ENCODE measurements at regions not wholly inside any gene's neighbourhood (a gene's known extent, or its start where the extent isn't known, plus 50 kb on each side); places are given as distances from the start of the nearest gene placed in this dataset.

DNA sequence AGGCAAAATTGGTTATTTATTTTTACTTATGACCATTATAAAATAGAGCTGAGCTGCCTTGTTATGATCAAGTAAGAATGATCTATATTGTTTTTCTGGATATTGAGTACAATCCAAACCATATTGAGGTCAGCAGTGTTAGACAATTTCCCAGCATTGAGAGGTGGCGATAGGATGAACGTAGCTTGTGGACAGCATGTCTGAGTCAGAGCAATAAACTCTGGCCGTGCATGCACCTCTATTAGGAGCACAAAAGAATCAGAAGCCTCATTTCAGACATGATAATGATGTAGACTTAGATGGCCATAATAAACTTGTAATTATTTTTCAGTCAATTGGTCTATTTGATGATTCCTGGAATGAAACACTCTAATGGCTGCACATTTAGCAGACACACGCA, 491.6 kb downstream of the RIT2 start:
- DNase-seq (no peak), ATAC-seq (no peak)
- Mint-ChIP-seq H3K4me1 (no peaks in the 10 kb centered on the region), H3K4me3 (no peak overlapping the region), H3K27me3 (no peaks in the 10 kb centered on the region), H3K9me3 (peaks cover 0 to 8% of the 10 kb centered on the region in 2 donors), H3K27ac (no peak overlapping the region)

DNA sequence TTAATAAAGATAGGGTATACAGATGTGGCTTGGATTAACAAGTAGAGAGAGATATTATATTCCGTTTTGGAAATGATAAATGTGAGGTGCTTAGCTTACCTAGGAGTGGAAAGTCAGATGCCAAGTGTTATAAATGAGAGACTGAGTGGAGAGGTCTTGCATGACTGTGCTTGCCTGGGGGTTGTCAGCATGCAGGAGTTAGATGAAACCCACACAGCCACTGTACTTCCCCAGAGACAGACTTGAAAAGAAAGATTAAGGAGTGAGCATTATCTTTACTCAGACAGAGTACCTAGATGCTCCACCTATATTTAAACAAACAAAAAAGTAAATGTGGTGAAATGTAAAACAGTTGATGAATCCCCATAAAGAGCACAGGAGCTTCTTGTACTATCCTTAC, 482.7 kb downstream of the RIT2 start:
- DNase-seq: no peak
- Mint-ChIP-seq H3K27me3 (no peaks in the 10 kb centered on the region), H3K4me3 (no peak overlapping the region), H3K27ac (no peak overlapping the region), H3K4me1 (no peaks in the 10 kb centered on the region), H3K9me3 (peaks cover 0 to 12% of the 10 kb centered on the region in 2 donors)
- ATAC-seq: no peak

DNA sequence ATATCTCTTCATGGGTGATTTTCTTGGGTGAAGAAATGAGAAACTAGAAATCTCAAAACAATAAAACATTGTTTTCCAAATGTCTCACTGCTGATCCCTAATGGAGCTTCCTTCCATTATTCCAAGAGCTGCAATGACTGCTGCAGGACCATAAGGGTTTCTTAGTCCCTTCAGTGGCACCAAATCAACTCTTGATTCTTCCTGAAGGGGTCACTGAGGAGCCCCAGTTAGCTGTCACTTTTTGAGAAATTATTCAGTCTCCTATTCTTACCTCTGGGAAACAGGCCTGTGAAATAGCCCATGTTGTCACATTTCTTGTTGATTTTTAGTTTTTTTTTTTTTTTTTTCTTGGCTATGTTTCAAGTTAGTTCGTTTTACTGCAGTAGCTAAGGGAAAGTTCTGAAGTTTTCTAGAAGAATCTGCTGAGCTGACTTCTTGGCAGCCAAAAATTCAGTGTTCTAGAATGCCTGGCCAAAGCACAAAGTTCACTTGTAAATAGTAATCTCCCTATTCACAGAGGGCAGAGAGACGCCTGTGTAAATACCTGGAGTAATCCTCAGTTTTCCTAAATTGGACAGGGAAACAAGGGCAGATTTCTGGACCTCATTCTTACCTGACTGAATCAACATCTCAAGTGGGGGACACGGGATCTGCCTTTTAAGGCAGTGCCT, 480.0 kb downstream of the RIT2 start:
- no peaks in the 10 kb centered on the region for H3K27me3 Mint-ChIP-seq
- ATAC-seq: no peak

DNA sequence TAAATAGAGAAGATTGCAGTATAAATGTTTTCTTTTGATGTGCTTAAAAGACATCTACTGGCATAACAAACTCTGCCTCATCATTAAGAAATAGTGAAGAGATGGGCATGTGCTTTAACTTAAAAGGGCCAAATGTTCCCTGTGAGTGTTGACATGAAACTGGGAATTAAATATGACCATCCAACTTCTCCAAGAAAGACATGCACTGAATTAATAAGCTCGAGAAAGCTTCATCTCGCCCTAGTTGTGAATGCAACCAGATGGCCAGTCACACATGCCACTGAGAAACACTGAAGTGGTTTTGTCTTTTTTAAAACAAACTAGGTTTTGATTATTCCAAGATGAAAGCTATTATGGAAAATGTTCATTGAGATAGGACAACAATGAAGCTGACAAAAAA, 479.2 kb downstream of the RIT2 start:
- H3K4me3 Mint-ChIP-seq: no peak overlapping the region
- H3K4me1 Mint-ChIP-seq: no peaks in the 10 kb centered on the region
- peaks cover 12 to 13% of the 10 kb centered on the region in 2 donors for H3K9me3 Mint-ChIP-seq
- ATAC-seq (no peak), DNase-seq (no peak)
- H3K27me3 Mint-ChIP-seq: no peaks in the 10 kb centered on the region
- no peak overlapping the region for H3K27ac Mint-ChIP-seq

More for the DNA sequence above, 480.0 kb downstream of the RIT2 start:
- no peaks in the 10 kb centered on the region for H3K4me1 Mint-ChIP-seq
- H3K4me3 Mint-ChIP-seq: no peak overlapping the region
- H3K9me3 Mint-ChIP-seq: peaks cover 8 to 13% of the 10 kb centered on the region in 2 donors
- H3K27ac Mint-ChIP-seq: no peak overlapping the region
- DNase-seq: no peak

DNA sequence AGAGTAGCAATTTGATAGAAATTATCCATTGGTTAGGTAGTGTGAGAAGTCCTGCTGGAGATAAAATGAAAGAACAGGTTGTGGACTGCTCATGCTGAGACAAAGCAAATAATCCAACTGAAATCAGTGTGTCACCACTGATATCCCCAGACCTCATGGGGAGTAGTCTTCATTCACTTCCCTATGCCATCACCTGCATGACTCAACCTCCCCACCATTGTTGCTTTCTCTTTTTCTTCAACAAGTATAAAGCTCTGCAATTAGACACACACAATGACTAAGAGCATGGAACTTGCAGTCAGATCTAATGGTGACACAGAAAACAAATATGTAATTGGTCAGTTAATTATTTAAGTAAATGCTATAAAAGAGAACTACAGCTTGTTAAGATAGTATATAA, 475.3 kb downstream of the RIT2 start:
- Mint-ChIP-seq H3K4me1 (no peaks in the 10 kb centered on the region), H3K27me3 (no peaks in the 10 kb centered on the region), H3K4me3 (no peak overlapping the region), H3K9me3 (peaks cover 4 to 32% of the 10 kb centered on the region in 2 donors), H3K27ac (no peak overlapping the region)
- ATAC-seq: no peak
- DNase-seq: no peak

DNA sequence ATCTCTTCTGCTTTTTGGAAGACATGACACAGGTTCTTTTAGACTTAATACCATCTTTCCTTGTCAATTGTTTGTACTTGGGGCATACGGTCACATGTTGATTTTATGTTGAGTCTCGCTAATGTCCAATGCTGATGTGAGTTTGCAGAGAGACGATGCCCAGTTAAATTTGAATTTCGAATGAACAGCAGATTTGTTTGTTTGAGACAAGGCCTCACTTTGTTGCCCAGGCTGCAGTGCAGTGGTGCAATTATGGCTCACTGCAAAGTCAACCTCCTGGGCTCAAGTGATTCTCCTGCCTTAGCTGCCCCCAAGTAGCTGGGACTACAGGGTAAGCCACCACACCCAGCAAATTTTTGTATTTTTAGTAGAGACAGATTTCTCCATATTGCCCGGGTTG, 473.5 kb downstream of the RIT2 start:
- Mint-ChIP-seq H3K9me3 (peaks cover 4 to 34% of the 10 kb centered on the region in 2 donors), H3K27ac (no peak overlapping the region), H3K27me3 (no peaks in the 10 kb centered on the region), H3K4me1 (no peaks in the 10 kb centered on the region), H3K4me3 (no peak overlapping the region)
- DNase-seq (no peak), ATAC-seq (no peak)

DNA sequence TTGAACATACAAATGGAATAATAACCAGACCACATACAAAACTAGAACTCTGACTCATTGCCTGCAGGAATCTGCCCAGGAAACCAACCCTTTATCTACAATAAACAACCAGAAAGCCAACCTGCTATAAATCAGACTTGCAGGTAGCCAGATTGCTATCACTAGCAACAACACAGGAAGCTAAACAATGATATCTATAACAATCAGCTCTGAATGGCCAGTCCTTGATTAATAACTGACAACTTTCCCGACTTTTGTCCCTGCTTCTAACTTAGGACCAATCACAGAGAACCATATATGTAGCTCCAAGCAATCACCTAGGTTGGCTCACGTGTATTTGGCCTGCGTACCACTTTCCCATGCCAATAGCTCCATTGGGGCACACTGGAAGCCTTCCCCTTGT, 470.8 kb downstream of the RIT2 start:
- DNase-seq (no peak), ATAC-seq (no peak)
- H3K27ac Mint-ChIP-seq: no peak overlapping the region
- H3K4me3 Mint-ChIP-seq: no peak overlapping the region
- no peaks in the 10 kb centered on the region for H3K4me1 Mint-ChIP-seq
- H3K27me3 Mint-ChIP-seq: no peaks in the 10 kb centered on the region
- peaks cover 6 to 29% of the 10 kb centered on the region in 2 donors for H3K9me3 Mint-ChIP-seq

DNA sequence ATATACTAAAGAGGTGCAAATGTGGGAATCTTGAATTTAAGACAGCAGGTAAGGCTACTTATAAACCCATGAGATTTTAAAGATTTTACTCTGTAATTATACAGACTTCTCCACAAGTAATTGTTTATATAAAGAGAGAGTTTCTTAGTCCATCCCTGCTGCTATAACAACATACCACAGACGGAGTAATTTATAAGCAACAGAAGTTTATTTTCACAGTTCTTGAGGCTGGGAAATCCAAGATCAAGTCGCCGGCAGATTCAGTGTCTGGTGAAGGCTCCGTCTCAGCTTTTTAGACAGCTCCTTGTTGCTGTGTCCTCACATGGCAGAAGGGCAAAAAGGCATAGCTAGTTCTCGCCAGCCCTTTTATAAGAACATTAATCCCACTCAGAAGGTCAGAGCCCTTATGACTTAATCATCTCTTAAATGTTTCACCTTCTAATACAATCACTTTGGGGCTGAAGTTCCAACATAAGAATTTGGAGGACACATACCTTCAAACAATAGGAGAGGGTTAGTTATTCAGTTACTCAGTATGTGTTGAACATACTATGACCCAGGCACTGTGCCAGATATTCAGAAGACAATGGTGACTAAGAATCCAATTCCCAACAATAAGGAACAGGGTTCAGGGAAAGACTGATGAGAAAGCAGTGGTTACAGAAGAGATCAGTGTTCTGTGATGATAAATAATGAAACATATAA, 466.0 kb downstream of the RIT2 start:
- Mint-ChIP-seq H3K27ac (no peak overlapping the region), H3K9me3 (peaks cover 18 to 24% of the 10 kb centered on the region in 2 donors), H3K4me1 (no peaks in the 10 kb centered on the region), H3K4me3 (no peak overlapping the region), H3K27me3 (no peaks in the 10 kb centered on the region)
- DNase-seq: no peak
- no peak for ATAC-seq

DNA sequence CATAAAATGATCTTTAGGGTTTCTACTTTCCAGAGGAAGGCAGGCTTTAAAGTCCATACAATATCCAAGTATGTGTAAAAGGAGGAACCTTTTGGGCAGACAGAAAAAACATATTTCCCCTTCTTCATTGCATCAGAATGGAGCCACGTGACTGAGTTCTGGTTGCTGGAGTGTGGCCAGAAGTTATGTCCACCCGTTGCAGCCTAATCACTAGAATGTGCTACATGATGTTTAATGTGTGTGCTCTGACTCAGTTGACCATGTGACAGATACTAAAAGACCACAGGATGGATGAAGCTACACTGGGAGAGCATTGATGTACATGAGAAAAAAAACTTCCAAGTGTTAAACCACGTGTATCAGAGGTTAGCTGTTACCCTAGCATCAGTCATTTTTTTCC, 460.9 kb downstream of the RIT2 start:
- Mint-ChIP-seq H3K4me1 (no peaks in the 10 kb centered on the region), H3K9me3 (peaks cover 15 to 24% of the 10 kb centered on the region in 2 donors)

DNA sequence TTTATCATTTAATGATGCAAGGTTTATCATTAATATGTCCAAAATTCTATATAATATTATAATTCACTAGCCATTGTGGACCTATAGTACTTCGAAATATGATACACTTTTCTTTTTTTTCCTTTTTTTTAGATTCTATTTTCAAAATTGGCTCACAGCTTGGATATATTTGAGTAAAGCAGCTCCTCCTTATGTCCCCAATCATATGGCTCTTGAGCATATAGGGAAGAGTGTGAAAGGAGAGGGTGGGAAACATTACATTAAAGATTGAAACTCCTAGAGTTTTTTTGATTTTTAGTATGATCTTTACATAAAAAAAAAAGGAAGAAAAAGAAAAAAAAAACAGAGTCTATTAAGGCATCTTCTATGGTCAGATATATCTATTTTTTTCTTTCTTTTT, 457.9 kb downstream of the RIT2 start:
- no peak for DNase-seq
- no peak for ATAC-seq
- Mint-ChIP-seq H3K27me3 (no peaks in the 10 kb centered on the region), H3K27ac (no peak overlapping the region), H3K4me3 (no peak overlapping the region), H3K9me3 (peaks cover 13 to 16% of the 10 kb centered on the region in 2 donors), H3K4me1 (no peaks in the 10 kb centered on the region)

More for the DNA sequence above, 460.9 kb downstream of the RIT2 start:
- ATAC-seq: no peak
- no peaks in the 10 kb centered on the region for H3K27me3 Mint-ChIP-seq
- H3K4me3 Mint-ChIP-seq: no peak overlapping the region
- DNase-seq: no peak
- no peak overlapping the region for H3K27ac Mint-ChIP-seq

DNA sequence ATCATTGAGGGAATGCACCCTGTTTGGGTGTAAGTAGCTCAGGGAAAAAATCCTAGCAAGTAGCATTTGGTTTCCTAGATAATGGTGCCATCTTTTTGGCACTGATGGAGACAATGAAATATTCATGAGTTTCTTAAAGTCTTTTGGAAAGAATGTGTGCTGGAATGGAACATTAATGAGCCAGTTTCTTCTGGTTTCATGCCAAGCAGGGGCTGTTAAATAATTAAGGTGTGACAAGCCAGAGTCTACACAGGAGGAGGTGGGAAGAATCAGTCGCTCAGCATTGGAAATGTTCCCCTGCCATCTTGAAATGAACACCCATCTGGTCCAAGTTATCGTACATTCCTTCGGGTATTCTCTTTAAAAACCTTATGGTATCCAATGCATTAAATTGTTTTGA, 457.3 kb downstream of the RIT2 start:
- no peak for DNase-seq
- H3K9me3 Mint-ChIP-seq: peaks cover 9 to 16% of the 10 kb centered on the region in 2 donors
- no peaks in the 10 kb centered on the region for H3K27me3 Mint-ChIP-seq
- no peak overlapping the region for H3K4me3 Mint-ChIP-seq
- H3K4me1 Mint-ChIP-seq: no peaks in the 10 kb centered on the region
- no peak for ATAC-seq
- no peak overlapping the region for H3K27ac Mint-ChIP-seq

DNA sequence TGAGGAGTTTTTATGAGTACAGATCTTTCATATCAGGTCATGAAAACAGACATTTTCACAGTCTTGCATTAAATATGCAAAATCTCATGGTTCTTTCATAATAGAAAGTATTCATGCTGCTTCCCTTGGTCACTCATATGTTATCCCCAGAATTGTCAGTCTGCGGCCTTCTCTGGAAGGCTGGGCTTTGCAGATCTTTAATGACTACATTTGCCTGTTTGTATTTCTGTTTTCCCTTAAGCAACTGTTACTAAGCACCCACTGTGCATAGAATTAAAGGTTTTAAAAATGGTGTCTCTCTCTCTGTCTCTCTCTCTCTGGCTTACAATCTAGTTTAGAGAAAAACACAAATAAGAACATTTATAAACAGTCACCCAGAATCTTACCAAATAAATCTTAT, 456.3 kb downstream of the RIT2 start:
- Mint-ChIP-seq H3K4me1 (no peaks in the 10 kb centered on the region), H3K27me3 (no peaks in the 10 kb centered on the region), H3K27ac (no peak overlapping the region), H3K4me3 (no peak overlapping the region), H3K9me3 (peaks cover 7 to 12% of the 10 kb centered on the region in 2 donors)
- DNase-seq (no peak), ATAC-seq (no peak)

DNA sequence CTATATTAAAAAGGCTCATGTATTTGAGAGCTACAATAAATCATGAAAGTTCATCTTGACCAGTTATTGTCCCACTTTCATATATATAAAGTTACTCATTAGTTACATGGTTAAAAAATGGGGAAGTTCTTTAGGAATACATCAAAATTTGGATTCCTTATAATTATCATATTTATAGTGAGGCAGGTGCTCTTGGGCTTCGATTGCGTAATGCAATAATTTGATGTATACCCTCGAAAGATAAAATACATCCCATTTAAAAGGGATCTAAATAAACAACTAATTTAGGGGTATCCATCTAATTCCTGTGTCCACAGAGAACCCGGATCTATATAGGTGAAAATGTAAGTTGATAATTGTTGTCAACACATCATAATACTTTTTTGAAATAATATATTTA, 444.6 kb downstream of the RIT2 start:
- Mint-ChIP-seq H3K27ac (no peak overlapping the region), H3K4me3 (no peak overlapping the region), H3K27me3 (no peaks in the 10 kb centered on the region), H3K4me1 (no peaks in the 10 kb centered on the region), H3K9me3 (peaks cover 0 to 7% of the 10 kb centered on the region in 2 donors)
- ATAC-seq (no peak), DNase-seq (no peak)

DNA sequence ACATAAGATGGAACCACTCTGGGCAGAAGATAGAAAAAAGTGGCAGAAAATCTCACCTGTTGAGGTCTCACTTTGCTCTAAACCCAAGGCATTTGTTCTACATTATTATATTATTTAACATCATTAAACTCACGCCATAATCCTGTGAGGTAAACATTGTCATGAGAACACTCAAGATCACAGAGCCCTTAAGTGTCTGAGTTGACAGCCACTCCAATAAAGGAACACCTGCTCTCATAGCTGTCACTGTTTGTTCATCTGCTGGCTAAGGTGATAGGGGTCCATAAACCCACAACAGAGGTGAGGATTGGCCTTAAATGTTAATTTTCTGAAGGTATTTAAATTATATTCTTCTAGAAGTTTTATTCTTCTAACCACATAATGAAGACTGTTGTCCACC, 439.7 kb downstream of the RIT2 start:
- Mint-ChIP-seq H3K27me3 (no peaks in the 10 kb centered on the region), H3K9me3 (peaks cover 0 to 7% of the 10 kb centered on the region in 2 donors), H3K27ac (no peak overlapping the region), H3K4me3 (no peak overlapping the region), H3K4me1 (no peaks in the 10 kb centered on the region)
- DNase-seq (no peak), ATAC-seq (no peak)

DNA sequence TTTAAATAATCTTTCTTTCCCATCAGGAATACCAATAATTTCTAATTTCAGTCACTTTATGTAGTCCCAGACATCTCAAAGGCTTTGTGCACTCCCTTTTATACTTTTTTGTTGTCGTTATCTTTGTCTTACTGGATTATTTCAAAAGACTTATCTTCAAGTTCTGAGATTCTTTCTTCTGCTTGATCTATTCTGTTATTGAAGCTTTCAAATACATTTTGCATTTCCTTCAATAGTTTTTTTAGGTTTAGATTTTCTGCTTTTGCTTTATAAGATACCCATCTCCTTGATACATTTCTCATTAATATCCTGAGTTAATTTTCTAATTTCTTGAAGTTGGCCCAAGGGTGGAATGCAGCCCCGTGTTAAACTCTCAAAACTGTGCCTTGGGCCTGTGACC, 432.4 kb downstream of the RIT2 start:
- no peak overlapping the region for H3K27ac Mint-ChIP-seq
- no peaks in the 10 kb centered on the region for H3K27me3 Mint-ChIP-seq
- DNase-seq (no peak), ATAC-seq (no peak)
- no peak overlapping the region for H3K4me3 Mint-ChIP-seq
- H3K9me3 Mint-ChIP-seq: peaks cover 21 to 46% of the 10 kb centered on the region in 2 donors
- no peaks in the 10 kb centered on the region for H3K4me1 Mint-ChIP-seq

DNA sequence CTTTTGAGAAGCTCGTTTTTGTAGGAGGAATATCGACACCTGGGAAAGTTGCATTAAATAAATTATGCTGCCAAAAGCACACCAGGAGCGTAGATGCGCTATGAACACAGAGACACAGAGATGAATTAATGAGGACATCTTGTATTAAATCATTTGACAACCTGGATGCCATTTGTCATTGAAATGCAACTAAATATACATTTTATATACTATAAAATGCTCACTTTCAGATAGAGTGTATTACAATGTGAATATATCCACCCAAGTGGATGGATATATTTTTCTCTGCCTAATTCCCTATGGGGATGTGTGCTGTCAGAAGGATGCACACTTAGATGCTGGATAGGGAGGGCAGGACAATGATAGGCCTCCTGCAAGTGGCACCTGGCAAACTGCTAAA, 426.2 kb downstream of the RIT2 start:
- H3K9me3 Mint-ChIP-seq: peaks cover 5 to 30% of the 10 kb centered on the region in 2 donors
- ATAC-seq: no peak
- H3K4me3 Mint-ChIP-seq: no peak overlapping the region
- no peaks in the 10 kb centered on the region for H3K4me1 Mint-ChIP-seq
- no peak for DNase-seq
- H3K27me3 Mint-ChIP-seq: no peaks in the 10 kb centered on the region
- no peak overlapping the region for H3K27ac Mint-ChIP-seq
